ENCODE measurements at regions not wholly inside any gene's neighbourhood (a gene's known extent, or its start where the extent isn't known, plus 50 kb on each side); places are given as distances from the start of the nearest gene placed in this dataset.

DNA sequence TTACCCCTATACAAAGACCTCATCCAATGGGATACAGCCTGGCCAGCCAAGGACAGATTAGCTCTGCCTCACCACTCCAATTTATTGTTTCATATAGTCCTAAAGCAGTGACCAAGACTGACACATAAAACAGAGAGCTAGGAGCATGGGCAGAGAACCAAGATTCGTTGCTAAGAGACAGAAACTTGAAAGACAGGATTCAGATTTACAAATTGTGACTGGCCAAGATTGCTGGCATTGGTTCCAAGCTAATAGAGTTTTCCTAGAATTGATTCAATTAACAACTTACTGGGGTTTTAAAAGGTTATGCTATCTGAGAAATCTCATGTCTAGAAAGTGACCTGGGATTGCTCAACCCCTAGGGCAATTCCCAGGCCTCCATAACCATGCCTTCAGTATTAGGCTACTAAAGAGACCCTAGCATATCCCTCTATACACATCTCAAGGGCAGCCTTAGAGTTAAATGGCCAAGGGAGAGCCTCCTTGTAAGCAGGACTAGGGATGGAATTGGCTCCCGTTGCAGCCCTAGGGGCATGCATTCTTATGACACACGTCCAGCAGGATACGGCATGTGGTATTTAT is 75.6 kb downstream of the ICOS start:
- no peak for DNase-seq

DNA sequence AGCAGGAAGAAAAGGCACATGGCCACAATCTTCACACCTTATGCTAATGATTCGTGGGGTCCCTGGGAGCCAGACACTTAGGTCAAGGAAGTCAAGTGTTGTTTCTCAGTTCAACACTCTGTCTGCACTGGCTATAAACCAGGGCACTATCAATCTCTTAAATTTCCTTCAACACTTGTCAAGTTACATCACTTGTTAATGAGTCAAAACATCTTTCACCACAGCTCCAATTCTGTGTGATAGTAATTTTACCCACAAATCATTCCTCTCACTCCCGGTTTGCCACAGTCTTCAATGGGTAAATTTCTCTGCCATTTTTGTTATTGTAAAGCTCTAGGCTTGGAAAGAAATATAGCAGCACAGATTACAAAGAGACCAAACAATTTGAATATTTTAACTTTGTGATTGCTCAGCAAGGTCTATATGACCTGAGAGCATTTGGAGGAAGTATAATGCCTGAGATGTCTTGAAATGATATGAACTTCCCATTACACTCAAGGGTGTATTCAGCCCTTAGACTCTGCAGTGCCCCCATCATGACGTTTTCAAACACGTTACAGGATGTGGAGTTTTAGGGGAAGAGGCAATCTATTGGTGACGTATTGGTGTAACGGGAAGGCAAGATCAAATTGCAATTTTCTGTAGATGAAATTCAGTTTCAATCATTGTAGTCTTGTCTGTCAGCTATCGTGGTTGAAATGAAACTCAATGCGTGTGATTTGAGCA is 78.7 kb downstream of the ICOS start:
- no peak for DNase-seq

DNA sequence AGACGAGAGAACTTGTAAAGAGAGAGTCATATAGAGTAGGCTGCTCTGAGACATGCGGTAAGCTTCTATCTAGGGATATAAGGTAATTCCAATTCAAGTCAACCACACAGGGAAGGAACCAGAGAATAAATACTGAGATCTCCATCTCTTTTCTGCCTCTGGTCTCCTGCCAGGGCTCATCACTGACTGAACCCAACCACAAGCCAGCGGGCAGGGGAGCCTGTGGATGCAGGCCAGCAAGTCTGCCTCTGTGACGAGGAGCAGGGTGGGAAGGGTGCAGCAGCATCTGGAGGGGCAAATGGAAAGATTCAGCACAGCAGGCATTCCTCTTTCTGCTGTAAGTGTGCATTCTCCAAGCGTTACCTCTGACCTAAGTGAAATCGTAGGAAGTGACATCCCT is 82.2 kb downstream of the ICOS start:
- DNase-seq, result no peak

DNA sequence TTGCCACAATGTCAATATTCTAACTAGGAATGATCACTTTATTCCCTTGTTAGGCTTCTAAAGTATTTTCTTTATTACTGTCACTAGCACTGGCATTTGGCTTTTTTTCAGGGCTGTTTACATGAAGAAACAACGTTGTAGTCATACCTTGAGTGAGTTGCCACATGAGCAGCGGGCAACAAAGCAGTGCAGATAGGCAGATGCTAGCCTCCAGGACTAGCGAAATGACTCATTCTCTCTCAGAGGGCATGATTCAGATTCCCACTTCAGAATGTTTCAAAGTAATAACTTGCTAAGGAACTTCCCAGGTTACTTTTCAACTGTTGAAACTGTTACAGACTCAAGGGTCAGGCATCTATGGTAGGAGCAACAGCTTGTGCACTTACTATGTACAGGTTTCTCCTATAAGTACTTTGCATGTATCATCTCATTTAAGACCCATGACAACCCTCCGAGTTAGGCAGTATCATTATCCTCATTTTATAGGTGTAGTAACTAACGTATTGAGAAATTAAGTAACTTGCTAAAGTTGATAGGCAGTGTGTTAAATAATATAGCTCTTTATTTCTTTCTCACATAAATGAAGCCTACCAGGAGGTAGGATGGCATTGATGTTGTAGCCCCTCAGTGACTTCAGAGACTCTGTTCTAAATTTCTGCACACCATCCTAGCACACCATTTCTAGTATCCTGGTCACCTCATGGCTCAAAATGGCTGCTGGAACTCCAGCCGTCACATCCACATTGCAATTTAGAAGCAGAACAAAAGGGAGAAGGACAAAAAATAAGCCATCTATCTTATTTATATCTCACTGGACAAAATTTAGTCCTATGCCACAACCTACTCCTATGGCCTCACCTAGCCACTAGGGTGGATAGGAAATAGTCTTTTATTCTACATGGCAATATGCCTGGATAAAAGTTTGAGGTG is 83.3 kb downstream of the ICOS start:
- DNase-seq, result no peak

DNA sequence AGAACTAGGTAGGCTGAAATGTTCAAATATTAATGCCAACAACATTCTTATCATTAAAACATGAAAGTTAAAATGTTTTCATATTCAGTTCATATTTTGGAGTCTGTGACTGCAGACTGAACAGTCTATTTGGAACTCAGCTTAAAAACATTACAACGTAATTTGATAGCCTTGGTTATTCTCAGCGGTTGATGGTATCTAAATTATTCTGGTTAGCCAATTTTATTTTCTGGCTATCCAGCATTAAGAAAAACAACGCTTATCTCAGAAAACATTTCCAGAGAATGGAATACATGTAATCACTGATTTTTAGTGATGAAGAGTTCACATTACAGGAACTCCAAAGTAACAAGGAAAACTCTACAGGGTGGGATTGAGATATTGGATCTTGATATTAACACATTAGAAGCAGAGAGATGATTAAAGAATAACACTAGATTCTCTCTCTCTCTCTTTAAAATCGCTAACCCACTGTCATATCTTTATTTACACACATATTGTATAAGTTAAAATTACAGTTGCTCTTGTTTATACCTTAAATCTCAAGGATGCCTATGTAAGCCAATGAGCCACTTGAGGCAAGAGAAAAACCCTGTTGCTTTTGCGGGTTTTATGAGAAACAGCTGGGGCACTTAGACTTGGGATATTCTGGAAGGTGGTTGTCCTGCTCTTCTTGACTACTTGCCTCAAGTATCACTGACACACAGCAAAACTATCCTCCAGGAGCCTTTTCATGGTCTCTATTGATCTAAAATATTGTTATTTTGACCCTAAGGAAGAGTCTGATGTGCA is 84.9 kb downstream of the ICOS start:
- no peak for DNase-seq

DNA sequence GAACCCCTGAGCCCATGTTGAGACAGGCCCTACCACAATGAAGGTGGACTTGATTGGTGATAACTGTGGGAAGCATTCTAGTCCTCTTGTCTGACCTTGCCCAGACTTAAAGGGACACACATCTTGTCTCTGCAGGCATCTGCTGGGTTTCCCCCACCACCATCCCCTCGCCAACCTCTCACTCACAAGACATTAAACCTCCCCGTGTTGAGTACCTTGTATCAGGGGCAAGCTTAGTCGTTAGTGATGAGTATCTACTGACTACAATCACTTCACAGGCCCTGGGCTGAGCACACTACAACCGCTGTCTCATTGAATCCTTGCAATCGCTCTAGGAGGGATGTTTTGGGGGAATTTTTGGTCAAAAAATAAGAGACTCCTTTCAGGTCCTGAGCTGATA is 86.0 kb downstream of the ICOS start:
- DNase-seq, result no peak

DNA sequence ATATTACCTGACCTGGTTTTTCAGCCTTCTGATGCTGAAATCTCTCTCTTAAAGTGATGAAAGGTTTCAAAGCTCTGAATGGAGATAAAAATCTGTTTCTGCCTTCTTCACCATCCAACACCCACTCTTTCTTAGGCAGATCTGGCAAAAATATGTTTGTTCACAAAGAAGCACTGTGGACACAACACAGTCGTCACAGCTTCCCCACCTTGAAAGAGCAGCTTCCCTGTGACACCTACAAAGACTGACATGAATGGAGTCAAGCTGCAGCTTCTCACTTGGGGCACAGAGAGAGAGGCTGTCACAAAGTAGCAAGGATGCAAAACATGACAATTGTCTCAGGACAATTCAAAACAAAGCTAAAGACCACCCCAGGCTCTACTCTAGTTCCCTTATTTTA is 86.5 kb downstream of the ICOS start:
- DNase-seq, result no peak

DNA sequence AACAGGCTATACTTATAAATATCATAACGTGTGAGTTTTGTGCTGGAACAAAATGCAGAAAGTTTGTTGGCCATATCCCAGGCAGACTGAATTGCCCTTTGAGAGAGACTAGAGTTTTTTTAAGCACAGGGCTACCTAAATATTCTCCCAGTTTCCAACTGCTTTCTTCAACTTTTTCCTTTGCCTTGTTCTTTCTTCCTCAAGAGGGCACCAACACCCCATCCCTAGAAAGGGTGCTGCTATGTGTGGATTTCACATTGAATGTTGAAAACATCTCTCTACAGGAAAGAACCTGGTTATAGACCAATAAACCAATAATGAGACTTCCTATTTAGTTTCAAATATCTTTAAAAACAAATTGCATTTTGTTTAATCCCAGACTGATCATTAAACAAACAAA is 87.9 kb downstream of the ICOS start:
- peak; percentile 41 for DNase-seq

DNA sequence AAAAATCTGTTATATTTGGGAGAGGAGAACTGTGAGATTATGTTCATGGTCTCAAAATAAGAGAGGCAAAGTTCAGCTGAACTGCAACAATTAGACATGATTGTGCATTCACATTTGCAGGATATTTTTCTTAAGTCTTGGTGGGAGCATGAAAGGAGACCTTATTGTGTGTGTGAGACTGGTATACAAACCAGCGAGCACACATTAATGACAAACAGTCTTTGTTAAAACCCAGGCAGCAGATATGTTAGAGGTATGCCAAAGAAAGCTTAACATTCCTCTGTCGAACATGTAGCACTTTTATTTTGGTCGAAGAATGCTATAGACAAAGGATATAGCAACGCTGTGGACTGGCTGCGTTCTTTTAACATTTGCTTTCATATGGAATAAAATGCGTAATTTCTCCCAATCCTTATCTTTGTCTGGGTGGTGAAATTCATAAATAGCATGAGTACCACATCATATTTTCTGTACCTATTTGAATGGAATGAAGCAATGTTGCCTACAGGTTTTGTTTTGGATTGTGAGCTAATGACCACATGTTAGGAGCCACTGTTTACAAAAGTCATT is 88.4 kb downstream of the ICOS start:
- no peak for DNase-seq

DNA sequence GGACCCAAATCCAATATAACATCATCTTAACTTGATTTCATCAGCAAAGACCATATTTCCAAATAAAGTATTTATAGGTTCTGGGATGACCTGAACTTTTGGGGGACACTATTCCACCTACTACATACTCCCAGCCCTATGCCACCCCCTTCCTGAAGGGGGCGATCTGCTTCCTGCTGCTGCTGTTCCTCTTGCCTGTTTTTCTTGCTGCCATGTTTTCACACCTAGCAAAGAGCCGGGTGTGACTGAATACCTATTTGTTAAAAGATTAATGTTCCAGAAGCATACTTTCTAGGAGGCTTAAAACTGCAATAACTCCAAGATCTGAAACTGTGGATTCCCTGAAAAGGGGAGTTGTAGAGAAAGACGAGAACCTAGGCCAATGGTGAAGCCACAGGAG is 89.7 kb downstream of the ICOS start:
- peak; percentile 7 for DNase-seq

DNA sequence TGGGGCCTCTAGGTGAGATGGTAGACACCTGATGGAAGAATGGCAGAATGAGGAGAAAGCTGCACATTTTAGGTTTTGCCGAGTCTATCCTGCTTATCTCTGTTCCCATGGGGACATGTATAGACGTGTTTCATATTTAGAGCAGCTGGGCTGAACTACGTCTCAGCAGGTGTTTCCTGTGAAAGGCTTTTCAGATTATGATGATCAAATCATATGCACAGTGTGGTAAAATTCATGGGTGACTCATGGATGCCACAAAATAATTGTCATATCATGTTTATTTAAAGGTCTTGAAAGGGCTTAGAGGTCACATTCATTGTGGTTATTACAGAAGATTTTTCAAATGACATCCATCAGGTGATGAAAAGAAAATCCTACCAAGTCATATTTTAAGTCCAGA is 90.5 kb downstream of the ICOS start:
- peak; percentile 17 for DNase-seq

DNA sequence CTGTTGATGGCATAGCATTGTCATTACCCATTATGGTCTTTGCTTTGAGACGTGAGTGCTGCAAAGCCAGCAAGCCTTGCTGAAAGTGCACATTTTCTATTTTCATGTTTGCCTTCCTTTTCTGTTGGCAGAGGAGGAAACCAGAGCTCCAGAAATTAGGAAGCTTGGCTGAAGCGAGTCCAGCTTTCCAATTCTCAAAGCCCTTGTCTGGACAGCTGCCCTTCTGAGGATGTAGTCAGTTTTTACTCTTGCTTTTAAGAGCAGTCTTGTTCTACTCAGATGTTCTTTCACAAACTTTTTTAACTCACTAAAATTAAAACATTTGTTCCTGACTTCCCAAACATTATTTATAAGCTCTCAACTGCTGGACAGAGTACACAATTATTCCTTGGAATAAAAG is 93.8 kb downstream of the ICOS start:
- no peak for DNase-seq

DNA sequence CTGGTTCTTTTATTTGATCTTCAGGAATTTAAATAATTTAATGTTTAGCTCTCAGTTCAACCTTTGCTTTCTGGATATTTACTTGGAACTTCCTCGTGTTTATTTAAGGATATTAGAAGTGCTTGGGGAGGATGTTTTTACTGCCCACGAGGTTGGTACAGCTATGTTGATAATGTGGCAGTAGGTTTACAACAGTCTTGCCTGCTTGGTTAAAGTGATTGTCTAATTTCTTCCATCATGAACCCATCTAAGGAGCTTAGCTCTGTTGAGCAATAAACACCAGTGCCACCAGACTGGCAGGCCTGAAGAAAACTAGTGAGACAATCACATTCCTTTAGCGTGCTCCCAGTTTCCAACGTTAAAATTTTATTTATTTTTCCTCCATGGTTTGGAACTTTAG is 94.5 kb downstream of the ICOS start:
- DNase-seq, result no peak

DNA sequence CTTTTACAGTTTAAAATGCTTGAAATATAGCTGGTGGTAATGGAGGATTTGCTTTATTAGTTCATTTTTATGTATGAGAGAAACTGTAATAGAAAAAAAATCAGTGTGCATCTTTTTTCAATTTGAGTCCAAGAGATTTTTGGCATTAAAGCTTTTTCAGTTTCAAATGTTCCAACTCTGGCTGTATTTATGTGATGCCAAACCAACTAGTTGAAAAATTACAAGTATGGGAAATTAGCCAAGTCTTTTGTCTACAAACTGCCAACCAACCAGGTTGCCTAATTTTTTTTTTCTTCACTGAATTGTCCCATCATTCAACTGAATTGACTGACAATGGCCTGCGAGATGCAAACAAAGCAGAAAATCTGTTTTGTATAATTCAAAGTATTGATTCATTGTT is 95.7 kb downstream of the ICOS start:
- no peak for DNase-seq

DNA sequence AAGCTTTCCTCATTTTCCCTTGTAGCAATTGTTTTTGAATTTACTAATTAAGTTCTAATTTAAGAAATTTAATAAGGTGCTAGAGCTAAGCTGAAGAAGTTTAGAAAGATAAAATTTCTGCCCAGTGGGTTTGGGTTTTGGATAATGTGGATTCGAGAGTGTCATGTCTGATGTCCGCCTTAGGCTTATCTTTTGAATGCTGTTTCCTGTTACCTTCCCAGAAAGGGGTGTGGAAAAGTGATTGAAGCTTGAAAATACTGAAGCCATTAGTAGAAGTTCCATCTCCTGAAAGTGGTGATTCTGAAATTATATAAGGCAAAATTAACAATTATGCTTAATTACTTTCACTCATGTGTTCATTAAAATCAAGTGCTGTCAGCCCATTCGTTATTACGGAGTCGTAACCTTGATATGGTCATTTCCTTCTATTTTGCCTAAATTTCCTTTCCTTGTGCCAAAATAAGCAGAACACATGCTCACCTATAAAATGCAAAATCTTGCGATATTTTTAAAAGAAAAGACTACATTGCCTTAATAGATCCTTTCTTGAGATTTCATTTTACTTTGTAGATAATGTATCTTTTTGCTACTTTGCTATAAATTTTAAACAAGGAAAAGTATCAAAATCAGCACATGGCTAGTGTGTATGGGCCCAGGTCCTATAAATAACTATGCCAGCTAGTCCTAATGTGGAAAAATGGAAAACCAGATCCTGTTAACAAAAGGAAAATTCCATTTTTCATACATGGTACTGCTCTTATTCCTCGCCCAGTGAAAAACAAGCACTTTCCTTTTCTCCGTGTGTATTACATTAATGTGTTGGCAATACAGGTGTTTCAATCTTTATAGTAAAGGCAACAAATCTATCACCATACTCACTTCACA is 97.3 kb downstream of the ICOS start:
- DNase-seq, result peak; percentile 15

DNA sequence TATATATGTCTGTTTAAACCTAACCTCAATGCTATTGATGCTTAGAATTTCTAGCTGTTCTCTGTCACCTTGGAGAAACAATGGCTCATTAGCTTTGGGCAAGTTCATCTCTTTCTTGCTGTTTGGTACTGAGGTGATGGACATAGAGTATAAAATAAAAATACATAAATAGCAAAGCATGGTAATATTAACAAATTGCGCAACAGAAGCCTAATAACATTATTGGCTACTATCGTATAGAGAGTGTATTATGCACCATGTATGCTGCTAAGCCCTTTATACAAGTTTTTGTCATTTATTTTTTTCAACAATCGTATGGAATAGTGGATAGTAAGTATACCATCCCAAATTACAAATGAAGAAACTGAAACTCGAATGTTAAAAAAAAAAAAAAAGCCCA is 100.1 kb downstream of the ICOS start:
- no peak for DNase-seq

DNA sequence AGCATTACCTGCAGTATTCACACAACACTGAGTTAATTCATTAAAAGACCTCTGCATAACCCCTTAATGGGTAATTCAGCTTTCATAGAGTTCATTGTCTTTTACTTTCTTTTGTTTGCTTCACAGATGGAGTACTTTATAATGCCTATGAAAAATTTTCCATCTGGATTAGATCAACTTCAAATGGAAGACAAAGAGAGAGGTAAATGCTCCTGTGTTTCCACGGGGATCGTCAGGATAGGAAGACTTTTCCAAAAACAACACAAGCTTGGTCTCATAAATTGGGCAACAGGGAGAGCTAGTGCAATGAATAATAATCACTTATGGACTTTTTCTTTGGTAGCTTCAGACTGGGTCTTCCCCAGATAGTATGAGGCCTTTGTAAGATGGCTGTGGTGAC is 100.7 kb downstream of the ICOS start:
- DNase-seq, result no peak

DNA sequence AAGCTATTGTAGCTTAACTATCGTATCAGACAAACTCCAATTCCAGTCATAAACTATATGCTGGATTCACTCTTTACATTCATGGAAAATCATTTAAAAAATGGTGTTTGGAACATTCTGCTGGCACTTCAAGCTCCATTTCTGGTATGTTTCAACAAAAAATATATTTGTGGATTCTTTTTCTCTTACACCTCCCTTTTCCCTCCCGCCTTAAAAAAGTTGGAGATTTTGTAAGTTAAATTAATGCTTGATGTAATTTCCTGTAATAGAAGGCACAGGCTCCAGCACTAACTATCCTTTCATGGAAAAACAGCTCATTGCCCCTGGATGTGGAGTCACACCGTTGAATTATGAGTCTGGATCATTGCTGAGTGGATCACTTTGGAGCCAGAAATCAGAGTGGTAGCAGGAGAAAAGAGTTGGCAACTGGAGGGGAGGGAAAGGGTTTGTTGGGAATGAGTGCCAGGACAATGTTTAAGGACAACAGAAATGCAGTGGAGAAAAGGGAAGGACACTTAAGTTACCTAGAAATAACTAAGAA is 102.8 kb downstream of the ICOS start:
- no peak for DNase-seq

DNA sequence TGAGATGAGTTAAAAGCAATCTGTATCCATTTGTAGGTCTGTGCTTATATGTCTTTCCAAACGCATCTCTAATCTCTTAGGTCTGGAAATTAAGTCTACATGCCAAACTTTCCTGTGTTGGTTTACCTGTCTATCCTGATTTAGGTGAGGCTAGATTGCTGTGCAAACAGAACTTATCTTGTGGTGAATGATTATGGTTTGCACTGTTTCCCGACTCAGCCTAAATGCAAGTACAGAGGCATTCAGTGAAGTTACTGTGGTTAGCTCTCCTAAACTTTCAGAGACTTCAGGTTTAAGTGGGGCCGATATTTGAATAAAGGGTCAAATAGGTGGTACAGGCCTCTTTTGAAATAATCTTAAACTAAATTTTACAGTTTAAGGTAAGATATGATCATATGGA is 103.5 kb downstream of the ICOS start:
- DNase-seq, result no peak

DNA sequence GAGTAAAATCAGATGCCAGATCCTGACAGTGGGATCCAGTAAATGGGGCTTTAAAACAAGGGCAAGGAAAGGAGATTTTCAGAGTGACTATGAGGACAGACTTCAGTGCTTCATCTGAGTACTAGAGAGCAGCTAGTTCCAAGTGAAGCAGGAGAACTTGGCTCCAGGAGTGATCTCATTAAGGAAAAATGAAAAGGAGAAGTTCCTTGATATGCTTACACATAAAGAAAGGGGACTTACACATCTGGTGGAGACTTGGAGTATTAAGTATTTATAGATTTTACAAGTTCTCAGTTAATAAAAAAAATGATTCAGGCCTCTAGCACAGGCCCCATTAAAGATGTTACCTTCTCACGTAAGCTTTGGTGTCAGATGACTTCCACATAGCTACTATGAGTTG is 105.8 kb downstream of the ICOS start:
- DNase-seq, result no peak

DNA sequence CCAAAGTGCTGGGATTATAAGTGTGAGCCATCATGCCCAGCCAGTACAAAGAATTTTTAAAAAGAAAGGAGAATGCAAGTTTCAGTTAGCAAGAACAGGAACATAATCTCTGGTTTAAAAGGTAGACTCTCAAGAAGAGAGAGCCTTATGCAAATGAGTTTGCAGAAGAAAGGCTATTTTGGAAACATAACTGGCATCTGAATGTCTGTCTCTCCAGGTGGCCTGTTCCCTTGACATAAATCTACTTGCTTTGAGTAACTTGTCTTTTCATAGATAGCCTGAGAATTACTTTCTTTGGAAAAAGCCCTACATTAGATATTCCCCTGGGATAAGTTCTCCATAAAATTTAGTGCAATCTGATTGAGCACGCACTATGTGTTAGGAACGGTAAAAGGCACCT is 109.6 kb downstream of the ICOS start:
- DNase-seq, result no peak

DNA sequence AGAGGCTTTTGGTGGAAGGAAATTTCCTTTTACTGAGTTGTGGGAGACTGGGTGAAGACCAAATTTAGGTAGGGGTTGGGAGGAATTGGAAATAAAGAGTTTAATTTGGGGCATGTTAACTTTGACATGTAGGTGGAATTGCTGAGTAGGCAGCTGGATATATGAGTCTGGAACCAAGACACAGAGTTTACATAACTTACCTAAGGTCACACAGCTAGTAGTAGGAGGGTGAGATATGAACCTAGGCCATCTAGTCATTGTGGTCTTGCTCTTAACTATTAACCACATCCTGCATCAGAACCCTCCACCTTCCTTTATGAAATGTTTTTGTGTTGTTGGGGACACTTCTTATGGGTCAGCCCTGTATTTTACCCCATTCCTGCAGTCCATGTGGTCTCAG is 113.1 kb downstream of the ICOS start:
- peak; percentile 38 for DNase-seq

All from hematopoietic multipotent progenitor cell treated with erythropoietin and hydrocortisone succinate and interleukin-3 and kit ligand, for 6 days (in vitro differentiated cells).